ENCODE measurements at regions not wholly inside any gene's neighbourhood (a gene's known extent, or its start where the extent isn't known, plus 50 kb on each side); places are given as distances from the start of the nearest gene placed in this dataset.
A peak's percentile ranks its signal among the peaks of the same experiment; 100 is the strongest.
"Not testable (repeated sequence)": the region's sequence is repeated elsewhere in the genome, so short reads cannot be mapped to it uniquely, and the experiment has no call there.

GRCh38 chrX:134045372-134045771 lies 60.0 kb upstream of the GPC3 start:
- not testable (repeated sequence) for DNase-seq (ENCODE audit: low spot score)

- DNase-seq (ENCODE audit: low spot score) = not testable (repeated sequence)
These were observed 81.7 kb upstream of the GPC3 start for GRCh38 chrX:134067107-134067506.

- DNase-seq (ENCODE audit: low spot score) = not testable (repeated sequence)
These were observed 86.5 kb upstream of the GPC3 start for GRCh38 chrX:134071899-134072298.

- DNase-seq (ENCODE audit: low spot score) = no peak
These were observed 87.9 kb upstream of the GPC3 start for GRCh38 chrX:134073341-134073740.

- DNase-seq (ENCODE audit: low spot score) = no peak
These were observed 88.8 kb upstream of the GPC3 start for GRCh38 chrX:134074151-134074550.

- no peak for DNase-seq (ENCODE audit: low spot score)
These were observed 90.7 kb upstream of the GPC3 start for GRCh38 chrX:134075894-134076718.

GRCh38 chrX:134095366-134095765 lies 110.0 kb upstream of the GPC3 start:
- no peak for DNase-seq (ENCODE audit: low spot score)

- no peak for DNase-seq (ENCODE audit: low spot score)
These were observed 116.2 kb upstream of the GPC3 start for GRCh38 chrX:134101636-134102035.

- no peak for DNase-seq (ENCODE audit: low spot score)
These were observed 121.7 kb upstream of the CCDC160 start for GRCh38 chrX:134115270-134115669.

GRCh38 chrX:134137341-134137740 lies 99.6 kb upstream of the CCDC160 start:
- DNase-seq (ENCODE audit: low spot score) = no peak

GRCh38 chrX:134139090-134139489 lies 97.9 kb upstream of the CCDC160 start:
- DNase-seq (ENCODE audit: low spot score) = no peak

GRCh38 chrX:134144231-134144630 lies 92.8 kb upstream of the CCDC160 start:
- DNase-seq (ENCODE audit: low spot score) = peak; percentile 1

GRCh38 chrX:134146493-134146892 lies 90.5 kb upstream of the CCDC160 start:
- DNase-seq (ENCODE audit: low spot score) = no peak

GRCh38 chrX:134148172-134148692 lies 88.8 kb upstream of the CCDC160 start:
- DNase-seq (ENCODE audit: low spot score) = no peak

GRCh38 chrX:134158821-134159512 lies 78.0 kb upstream of the CCDC160 start:
- DNase-seq (ENCODE audit: low spot score) = no peak

GRCh38 chrX:134161162-134161561 lies 75.8 kb upstream of the CCDC160 start:
- DNase-seq (ENCODE audit: low spot score) = no peak

GRCh38 chrX:134162032-134162431 lies 75.0 kb upstream of the CCDC160 start:
- DNase-seq (ENCODE audit: low spot score) = no peak

- no peak for DNase-seq (ENCODE audit: low spot score)
These were observed 73.1 kb upstream of the CCDC160 start for GRCh38 chrX:134163836-134164235.

GRCh38 chrX:134167591-134168203 lies 69.3 kb upstream of the CCDC160 start:
- DNase-seq (ENCODE audit: low spot score) = no peak

- DNase-seq (ENCODE audit: low spot score) = peak; percentile 1
These were observed 65.1 kb upstream of the CCDC160 start for GRCh38 chrX:134171661-134172587.

GRCh38 chrX:134172588-134173259 lies 64.3 kb upstream of the CCDC160 start:
- peak; percentile 24 for DNase-seq (ENCODE audit: low spot score)
